Gastrocnemius medialis (tissue), 4 donors: ENCODE measurements at regions not wholly inside any gene's neighbourhood (a gene's known extent, or its start where the extent isn't known, plus 50 kb on each side); places are given as distances from the start of the nearest gene placed in this dataset.

Experiments used
- ATAC-seq, 2 donors: fragments of 150-250 bp; one replicate each; pipeline ENCODE4 v1.9.1; 2016
- DNase-seq, 2 donors: peaks; one replicate each; pipeline ENCODE4 v3.0.0-alpha.2; 2019
- H3K27ac ChIP-seq, 4 donors: fragments of 200-600 bp; sonication (generic); 1 replicate in 1 of 4; 2 replicates in 3 of 4; pipeline ENCODE4 v1.5.1; 2016 to 2018; ENCODE audit warnings: mild to moderate bottlenecking in 2 of 4, moderate library complexity in 1 of 4
- H3K27me3 ChIP-seq, 3 donors: fragments of 200-600 bp; sonication (generic) in 2 of 3; 1 replicate in 1 of 3; 2 replicates in 2 of 3; pipeline versions ENCODE4 v1.5.1 to v1.6.0; 2016 to 2019; ENCODE audit warnings: mild to moderate bottlenecking in 1 of 3, moderate library complexity in 1 of 3
- H3K36me3 ChIP-seq, 2 donors: fragments of 200-600 bp; sonication (generic) in 1 of 2; one replicate each; pipeline ENCODE4 v1.5.1; 2017 to 2018
- H3K4me1 ChIP-seq, 2 donors: fragments of 200-600 bp; sonication (generic) in 1 of 2; one replicate each; pipeline ENCODE4 v1.5.1; 2016 to 2017; ENCODE audit warnings: mild to moderate bottlenecking in 2 of 2
- H3K4me3 ChIP-seq, 4 donors: fragments of 200-600 bp; sonication (generic) in 3 of 4; 1 replicate in 1 of 4; 2 replicates in 3 of 4; pipeline ENCODE4 v1.5.1; 2016 to 2019; ENCODE audit warnings: mild to moderate bottlenecking in 2 of 4
- H3K9me3 ChIP-seq, 3 donors: fragments of 200-600 bp; sonication (generic) in 2 of 3; 1 replicate in 1 of 3; 2 replicates in 2 of 3; pipeline ENCODE4 v1.5.1; 2016 to 2019
- POLR2A ChIP-seq, 2 donors: fragments of 450-650 bp; IDR thresholded peaks; one replicate each; pipeline ENCODE4 v1.6.1; 2017; ENCODE audit warnings: antibody characterized with exemption in 2 of 2, mild to moderate bottlenecking in 2 of 2, moderate library complexity in 2 of 2
- in situ Hi-C, 4 donors: fragments of 200-750 bp; cut with MboI; loops; one replicate each; pipeline versions ENCODE4 v1.15.0 to v1.8.0; 2017; ENCODE audit warnings: low sequenced_read_pairs in 4 of 4
- intact Hi-C: fragments of 100-400 bp; cut with DNase I; formaldehyde crosslinking; loops from one replicate; pipeline ENCODE4 v1.15.1; 2023; ENCODE audit warnings: low total_unique reads
- TF ChIP-seq, protein P1 (sequence below), 5 experiments: fragments of 450-650 bp in 3 of 5; fragments of 200-600 bp in 2 of 5; sonication (generic) in 2 of 5; IDR thresholded peaks in 4 of 5; conservative IDR thresholded peaks in 1 of 5; 1 replicate in 4 of 5; 2 replicates in 1 of 5; pipeline ENCODE4 v1.5.1; 2016 to 2019; ENCODE audit warnings: antibody characterized with exemption in 5 of 5, mild to moderate bottlenecking in 3 of 5, moderate library complexity in 3 of 5

DNA sequence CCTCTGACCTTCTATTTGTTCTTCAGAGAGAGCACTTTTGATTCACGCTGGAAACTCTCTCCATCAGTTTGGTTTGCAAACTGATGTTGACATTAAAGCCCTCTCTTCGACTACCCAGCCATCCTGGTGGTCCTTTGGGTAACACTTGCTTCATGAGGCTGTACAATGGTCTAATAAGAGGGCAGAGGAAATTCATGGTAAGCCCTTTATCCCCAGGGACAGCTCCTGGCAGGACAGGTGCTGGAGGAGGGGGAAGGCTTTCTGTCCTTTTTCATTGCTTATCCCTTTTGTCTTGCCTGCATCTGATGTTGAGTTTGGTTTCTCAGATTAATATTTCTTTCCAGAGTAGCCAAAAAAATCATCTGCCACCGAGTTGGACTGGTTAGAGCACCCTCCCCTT is 52.1 kb upstream of the CD93 start:
- ATAC-seq (no peak), DNase-seq (no peak)
- H3K4me1 ChIP-seq = peaks cover 69 to 81% of the 10 kb centered on the region in 2 donors
- in situ Hi-C loops = no loop called here
- no peak for TF ChIP-seq POLR2A (IDR thresholded peaks at IDR 0.05)
- TF ChIP-seq, protein P1, sequence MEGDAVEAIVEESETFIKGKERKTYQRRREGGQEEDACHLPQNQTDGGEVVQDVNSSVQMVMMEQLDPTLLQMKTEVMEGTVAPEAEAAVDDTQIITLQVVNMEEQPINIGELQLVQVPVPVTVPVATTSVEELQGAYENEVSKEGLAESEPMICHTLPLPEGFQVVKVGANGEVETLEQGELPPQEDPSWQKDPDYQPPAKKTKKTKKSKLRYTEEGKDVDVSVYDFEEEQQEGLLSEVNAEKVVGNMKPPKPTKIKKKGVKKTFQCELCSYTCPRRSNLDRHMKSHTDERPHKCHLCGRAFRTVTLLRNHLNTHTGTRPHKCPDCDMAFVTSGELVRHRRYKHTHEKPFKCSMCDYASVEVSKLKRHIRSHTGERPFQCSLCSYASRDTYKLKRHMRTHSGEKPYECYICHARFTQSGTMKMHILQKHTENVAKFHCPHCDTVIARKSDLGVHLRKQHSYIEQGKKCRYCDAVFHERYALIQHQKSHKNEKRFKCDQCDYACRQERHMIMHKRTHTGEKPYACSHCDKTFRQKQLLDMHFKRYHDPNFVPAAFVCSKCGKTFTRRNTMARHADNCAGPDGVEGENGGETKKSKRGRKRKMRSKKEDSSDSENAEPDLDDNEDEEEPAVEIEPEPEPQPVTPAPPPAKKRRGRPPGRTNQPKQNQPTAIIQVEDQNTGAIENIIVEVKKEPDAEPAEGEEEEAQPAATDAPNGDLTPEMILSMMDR (IDR thresholded peaks at IDR 0.05 in 4 of 5, conservative IDR thresholded peaks at IDR 0.05 in 1 of 5) = no peak
- H3K4me3 ChIP-seq = no peak overlapping the region
- H3K36me3 ChIP-seq = no peaks in the 10 kb centered on the region
- H3K9me3 ChIP-seq = no peaks in the 10 kb centered on the region
- H3K27ac ChIP-seq = peak overlapping the region; percentile 86 to 93 (median 92)
- no peaks in the 10 kb centered on the region for H3K27me3 ChIP-seq
- intact Hi-C loops = no loop called here

DNA sequence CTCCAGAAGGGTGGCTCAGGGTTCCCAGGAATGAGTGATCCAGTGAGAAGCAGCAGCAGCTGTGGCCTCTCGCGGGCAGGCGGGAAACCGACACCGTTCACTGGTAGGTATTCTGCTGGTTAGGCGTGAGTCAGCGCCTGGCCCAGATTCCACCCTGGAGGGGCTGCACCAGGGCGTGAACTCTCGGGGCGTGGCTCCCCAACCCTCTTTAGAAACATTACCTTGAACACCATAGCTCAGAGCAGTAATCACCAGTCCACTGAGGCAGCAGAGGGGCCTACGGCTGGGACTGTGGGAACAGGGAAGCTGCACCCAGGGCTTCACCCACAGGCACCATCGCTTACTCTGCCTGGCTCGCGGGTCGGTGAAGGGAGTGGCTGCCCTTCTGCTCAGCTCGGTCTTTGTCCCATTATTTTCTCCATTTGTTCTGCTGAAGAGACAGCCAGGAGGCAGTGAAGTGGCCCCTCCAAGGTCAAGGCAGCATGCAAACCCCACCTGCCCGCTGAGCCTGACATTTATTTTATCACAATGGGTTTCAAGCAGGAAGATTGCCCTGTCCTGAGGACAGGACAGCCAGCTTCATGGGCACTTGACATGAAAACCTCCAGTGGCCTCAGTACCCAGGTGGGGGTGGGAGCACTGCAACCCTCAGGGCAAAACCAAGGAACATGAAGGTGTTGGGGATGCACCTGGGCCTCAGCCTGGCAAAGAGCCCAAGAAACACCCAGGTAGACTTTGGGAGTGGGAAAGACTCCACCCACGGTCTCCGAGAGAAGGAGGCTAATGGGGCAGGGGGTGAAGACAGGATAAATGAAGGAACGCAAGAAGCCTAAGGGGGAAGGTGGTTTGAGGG is 51.0 kb upstream of the CD93 start:
- intact Hi-C loops (loop anchor here (2.0 kb wide), 1 partner anchor 16 kb away; no protein-coding TSS in a partner anchor), in situ Hi-C loops (no loop called here)
- peak overlapping the region; percentile 86 to 93 (median 92) for H3K27ac ChIP-seq
- no peaks in the 10 kb centered on the region for H3K36me3 ChIP-seq
- no peaks in the 10 kb centered on the region for H3K27me3 ChIP-seq
- ATAC-seq = peak; percentile 85 to 89
- peak; percentile 64 to 77 for TF ChIP-seq POLR2A (IDR thresholded peaks at IDR 0.05)
- TF ChIP-seq, protein P1 (IDR thresholded peaks at IDR 0.05 in 4 of 5, conservative IDR thresholded peaks at IDR 0.05 in 1 of 5) = no peak
- H3K4me1 ChIP-seq = peaks cover 58 to 77% of the 10 kb centered on the region in 2 donors
- DNase-seq = peak; percentile 91 to 99
- H3K4me3 ChIP-seq = peak overlapping the region in 1 of 4 donors; percentile 9
- H3K9me3 ChIP-seq = no peaks in the 10 kb centered on the region

DNA sequence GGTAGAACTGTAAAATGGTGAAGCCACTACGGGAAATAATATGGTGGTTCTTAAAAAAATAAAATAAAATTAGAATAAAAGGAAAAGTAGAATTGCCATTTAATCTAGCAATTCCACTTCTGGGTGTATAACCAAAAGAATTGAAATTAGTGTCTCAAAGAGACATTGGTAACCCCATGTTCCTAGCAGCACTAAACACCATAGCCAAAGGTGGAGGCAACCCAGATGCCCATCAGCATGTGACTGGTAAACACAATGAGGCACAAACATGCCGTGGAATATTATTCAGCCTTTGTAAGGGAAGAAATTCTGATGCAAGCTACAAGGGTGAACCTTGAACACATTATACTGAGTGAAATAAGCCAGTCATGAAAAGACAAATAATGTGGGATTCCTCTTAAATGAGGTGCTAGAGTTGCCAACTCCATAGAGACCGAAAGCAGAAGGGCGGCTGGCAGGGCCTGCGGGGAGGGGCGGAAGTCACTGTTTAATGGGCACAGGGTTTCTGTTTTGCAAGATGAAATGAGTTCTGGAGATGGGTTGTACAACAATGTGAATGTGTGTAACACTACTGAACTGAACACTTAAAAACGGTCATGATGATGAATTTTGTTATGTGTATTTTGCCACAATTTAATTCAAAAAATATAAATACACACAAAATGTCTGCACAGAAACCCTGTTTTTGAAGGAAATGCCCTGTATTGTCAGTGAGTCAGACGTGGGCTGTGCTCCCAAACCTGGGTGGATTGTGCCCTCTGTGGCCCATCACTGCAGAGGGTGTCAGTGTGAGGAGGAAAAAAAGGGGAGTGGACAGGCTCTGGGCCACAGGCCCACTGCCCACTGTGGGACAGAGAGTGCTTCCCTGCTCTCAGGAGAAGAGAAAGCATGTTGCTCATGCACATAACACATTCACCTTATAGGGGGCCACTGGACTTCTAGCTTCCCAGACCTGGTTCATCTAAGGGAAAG is 49.6 kb upstream of the CD93 start:
- no peak overlapping the region for H3K4me3 ChIP-seq
- in situ Hi-C loops (no loop called here), intact Hi-C loops (loop anchor here (2.0 kb wide), 1 partner anchor 17 kb away; no protein-coding TSS in a partner anchor)
- no peaks in the 10 kb centered on the region for H3K36me3 ChIP-seq
- H3K9me3 ChIP-seq = no peaks in the 10 kb centered on the region
- no peaks in the 10 kb centered on the region for H3K27me3 ChIP-seq
- peaks cover 46 to 67% of the 10 kb centered on the region in 2 donors for H3K4me1 ChIP-seq
- DNase-seq (peak in 1 of 2 donors; percentile 45), ATAC-seq (peak in 1 of 2 donors; percentile 31)
- TF ChIP-seq, protein P1 (IDR thresholded peaks at IDR 0.05 in 4 of 5, conservative IDR thresholded peaks at IDR 0.05 in 1 of 5) = no peak
- TF ChIP-seq POLR2A (IDR thresholded peaks at IDR 0.05) = no peak
- peak overlapping the region; percentile 86 to 93 (median 92) for H3K27ac ChIP-seq
